SK-N-SH treated with all-trans-retinoic acid at 6 μM for 48 hours (cell line): ENCODE measurements at regions not wholly inside any gene's neighbourhood (a gene's known extent, or its start where the extent isn't known, plus 50 kb on each side); places are given as distances from the start of the nearest gene placed in this dataset.

ENCODE experiments used
- ARNTL ChIP-seq: fragments of 450-650 bp; formaldehyde crosslinking; IDR thresholded peaks from 2 replicates; pipeline ENCODE4 v1.5.0; 2020; ENCODE audit warnings: low read depth, mild to moderate bottlenecking, moderate library complexity, borderline replicate concordance
- CREB5 ChIP-seq: fragments of 250-450 bp; sonication (Bioruptor Pico); IDR thresholded peaks from 2 replicates; pipeline ENCODE4 v1.5.1; 2020; ENCODE audit warnings: low read depth, mild to moderate bottlenecking, moderate library complexity
- CSRNP3 ChIP-seq: fragments of 250-450 bp; sonication (Bioruptor Pico); IDR thresholded peaks from 2 replicates; pipeline ENCODE4 v1.5.1; 2021; ENCODE audit warnings: mild to moderate bottlenecking, moderate library complexity
- GLIS3 ChIP-seq: fragments of 250-450 bp; sonication (Bioruptor Pico); IDR thresholded peaks from 2 replicates; pipeline ENCODE4 v1.5.0; 2020; ENCODE audit warnings: mild to moderate bottlenecking, moderate library complexity
- ISL1 ChIP-seq: fragments of 250-450 bp; sonication (Bioruptor Pico); IDR thresholded peaks from 2 replicates; pipeline ENCODE4 v2.1.2; 2022; ENCODE audit warnings: mild to moderate bottlenecking, moderate library complexity
- PATZ1 ChIP-seq: fragments of 250-450 bp; sonication (Bioruptor Pico); IDR thresholded peaks from 2 replicates; pipeline ENCODE4 v1.8.0; 2020; ENCODE audit warnings: mild to moderate bottlenecking, moderate library complexity, borderline replicate concordance
- POU6F1 ChIP-seq: fragments of 250-450 bp; sonication (Bioruptor Pico); IDR thresholded peaks from 2 replicates; pipeline ENCODE4 v1.8.0; 2021; ENCODE audit warnings: low read depth, mild to moderate bottlenecking, moderate library complexity, borderline replicate concordance
- RARB ChIP-seq: fragments of 250-450 bp; sonication (Bioruptor Pico); IDR thresholded peaks from 2 replicates; pipeline ENCODE4 v1.8.0; 2021; ENCODE audit warnings: mild to moderate bottlenecking, moderate library complexity
- TCF4 ChIP-seq: fragments of 250-450 bp; sonication (Bioruptor Pico); IDR thresholded peaks from 2 replicates; pipeline ENCODE4 v1.8.0; 2021; ENCODE audit warnings: mild to moderate bottlenecking, moderate library complexity, borderline replicate concordance
- TSHZ2 ChIP-seq: fragments of 250-450 bp; sonication (Bioruptor Pico); IDR thresholded peaks from 2 replicates; pipeline ENCODE4 v1.5.0; 2020; ENCODE audit warnings: mild to moderate bottlenecking, moderate library complexity
- ZFP3 ChIP-seq: fragments of 250-450 bp; sonication (Bioruptor Pico); IDR thresholded peaks from 2 replicates; pipeline ENCODE4 v1.5.0; 2020; ENCODE audit warnings: mild to moderate bottlenecking, moderate library complexity
- ZFP30 ChIP-seq: fragments of 450-650 bp; formaldehyde crosslinking; IDR thresholded peaks from 2 replicates; pipeline ENCODE4 v1.5.0; 2022; ENCODE audit warnings: mild to moderate bottlenecking, moderate library complexity
- ZNF565 ChIP-seq: fragments of 450-650 bp; formaldehyde crosslinking; conservative IDR thresholded peaks from 2 replicates; pipeline ENCODE4 v1.5.0; 2020; ENCODE audit warnings: low read depth, mild to moderate bottlenecking, moderate library complexity
- ZNF70 ChIP-seq: fragments of 450-650 bp; formaldehyde crosslinking; IDR thresholded peaks from 2 replicates; pipeline ENCODE4 v1.5.0; 2020; ENCODE audit warnings: mild to moderate bottlenecking, moderate library complexity

GRCh38 chr3:59160133-59160746 is 110.4 kb upstream of the CFAP20DC start:
- TF ChIP-seq GLIS3 (CRISPR knock-in tag), result no peak
- no peak for TF ChIP-seq PATZ1 (CRISPR knock-in tag)
- no peak for TF ChIP-seq ZFP30 (CRISPR knock-in tag)
- no peak for TF ChIP-seq CSRNP3
- TF ChIP-seq ZFP3 (CRISPR knock-in tag), result no peak
- TF ChIP-seq ZNF565, result no peak
- no peak for TF ChIP-seq RARB
- no peak for TF ChIP-seq ZNF70 (CRISPR knock-in tag)
- no peak for TF ChIP-seq CREB5 (CRISPR knock-in tag)
- no peak for TF ChIP-seq TSHZ2
- TF ChIP-seq POU6F1, result no peak
- TF ChIP-seq ARNTL, result no peak
- no peak for TF ChIP-seq TCF4 (CRISPR knock-in tag)
- TF ChIP-seq ISL1 (CRISPR knock-in tag), result no peak
